H4 (cell line): ENCODE measurements at regions not wholly inside any gene's neighbourhood (a gene's known extent, or its start where the extent isn't known, plus 50 kb on each side); places are given as distances from the start of the nearest gene placed in this dataset.
"Not testable (repeated sequence)": the region's sequence is repeated elsewhere in the genome, so short reads cannot be mapped to it uniquely, and the experiment has no call there.

Experiments
- DNase-seq: peaks from one replicate; pipeline ENCODE4 v3.0.0-alpha.2; 2015; ENCODE audit warnings: low spot score

- DNase-seq, result peak; percentile 3
Observed at GRCh38 chr14:19346074-19346480, 88.1 kb downstream of the POTEG start.

GRCh38 chr14:19346636-19347035, 87.5 kb downstream of the POTEG start:
- DNase-seq, result not testable (repeated sequence)

GRCh38 chr14:19347112-19347511, 87.0 kb downstream of the POTEG start:
- not testable (repeated sequence) for DNase-seq
